Ishikawa (cell line): ENCODE measurements at regions not wholly inside any gene's neighbourhood (a gene's known extent, or its start where the extent isn't known, plus 50 kb on each side); places are given as distances from the start of the nearest gene placed in this dataset.

Source experiments
- CREB1 ChIP-seq: IDR thresholded peaks from 2 replicates; pipeline ENCODE4 v1.6.1; 2012; ENCODE audit warnings: low read depth
- EGR1 ChIP-seq: IDR thresholded peaks from 2 replicates; pipeline ENCODE4 v1.6.1; 2012
- EP300 ChIP-seq: IDR thresholded peaks from 2 replicates; pipeline ENCODE4 v1.6.1; 2012; ENCODE audit warnings: borderline replicate concordance
- FOXM1 ChIP-seq: IDR thresholded peaks from 2 replicates; pipeline ENCODE4 v1.6.1; 2012; ENCODE audit warnings: low read depth, borderline replicate concordance

DNA sequence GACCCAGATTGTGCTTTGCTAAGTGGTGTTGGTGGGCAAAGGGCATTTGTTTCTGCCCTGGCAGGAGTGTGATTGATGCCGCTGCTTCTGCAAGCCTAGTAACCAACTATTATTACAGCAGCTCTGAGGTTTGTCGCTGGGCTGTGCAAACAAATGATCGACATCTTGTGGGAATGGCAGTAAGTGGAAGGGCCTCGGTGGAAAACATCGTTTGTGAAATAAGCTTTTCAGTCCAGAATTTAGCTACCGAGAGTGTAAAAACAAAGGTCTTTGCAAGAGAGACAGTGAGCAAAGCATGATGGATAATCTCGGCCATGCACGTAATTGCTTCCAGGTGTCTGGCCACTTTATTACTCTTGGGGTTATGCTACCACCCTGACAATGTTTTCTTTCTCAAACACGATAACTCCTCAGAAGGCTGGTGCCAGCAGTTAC is 397.7 kb upstream of the PRICKLE1 start:
- TF ChIP-seq FOXM1 (no peak), EP300 (no peak), EGR1 (no peak), CREB1 (no peak)
